ENCODE measurements at regions not wholly inside any gene's neighbourhood (a gene's known extent, or its start where the extent isn't known, plus 50 kb on each side); places are given as distances from the start of the nearest gene placed in this dataset.

DNA sequence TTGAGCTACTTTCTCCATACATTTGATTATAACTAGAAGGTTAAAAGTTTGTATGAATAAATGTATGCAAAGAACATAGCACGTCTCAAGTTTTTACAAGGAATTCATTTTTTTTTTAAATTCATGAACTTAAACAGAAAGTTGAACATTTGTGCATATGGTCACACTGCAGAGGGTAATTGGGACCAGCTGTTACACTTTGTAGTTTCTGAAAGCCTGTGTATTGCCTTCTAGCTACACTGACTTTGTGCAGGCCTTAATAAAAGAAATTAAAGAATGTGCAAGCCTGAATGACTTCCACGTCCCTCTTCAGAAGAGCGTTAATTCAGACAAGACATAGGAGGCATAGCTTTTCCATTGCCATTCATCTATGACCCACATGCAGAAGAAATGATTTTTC lies 153.1 kb upstream of the PCDH18 start:
- H3K9me3 Mint-ChIP-seq = peaks cover 0 to 4% (median 0%) of the 10 kb centered on the region in 7 donors
- H3K4me1 Mint-ChIP-seq = no peaks in the 10 kb centered on the region
- Histone ChIP-seq H3K9me3 (replicated peaks in 1 of 2; ENCODE audit: control insufficient read depth in 1 of 2, insufficient read depth in 1 of 2, low read length in 2 of 2) (no peaks in the 10 kb centered on the region), H3K4me3 (replicated peaks in 1 of 3; ENCODE audit: low read depth in 2 of 3, low read length in 3 of 3) (no peak overlapping the region), H3K4me2 (replicated peaks; ENCODE audit: extremely low read depth, low read length, poor library complexity, severe bottlenecking) (no peak overlapping the region), H3K4me1 (ENCODE audit: control insufficient read depth in 1 of 2, insufficient read depth in 2 of 2, low read length in 2 of 2) (no peaks in the 10 kb centered on the region), H3K27me3 (ENCODE audit: control insufficient read depth in 2 of 2, insufficient read depth in 2 of 2, low read length in 2 of 2) (no peaks in the 10 kb centered on the region), H3K36me3 (replicated peaks in 1 of 2; ENCODE audit: control insufficient read depth in 1 of 2, insufficient read depth in 2 of 2, low read length in 2 of 2) (no peaks in the 10 kb centered on the region), H3K27ac (ENCODE audit: low read depth in 1 of 2, low read length in 2 of 2) (no peak overlapping the region), H3K79me2 (ENCODE audit: insufficient read depth, low read length) (no peaks in the 10 kb centered on the region), H3K9ac (ENCODE audit: insufficient read depth, low read length, poor library complexity, severe bottlenecking) (no peak overlapping the region), H2AFZ (ENCODE audit: insufficient read depth, low read depth, low read length, poor library complexity, severe bottlenecking) (no peak overlapping the region), H4K20me1 (ENCODE audit: insufficient read depth, low read length) (no peaks in the 10 kb centered on the region)
- no peak overlapping the region for H3K4me3 Mint-ChIP-seq
- no peak overlapping the region for H3K27ac Mint-ChIP-seq
- TF ChIP-seq, protein P1, sequence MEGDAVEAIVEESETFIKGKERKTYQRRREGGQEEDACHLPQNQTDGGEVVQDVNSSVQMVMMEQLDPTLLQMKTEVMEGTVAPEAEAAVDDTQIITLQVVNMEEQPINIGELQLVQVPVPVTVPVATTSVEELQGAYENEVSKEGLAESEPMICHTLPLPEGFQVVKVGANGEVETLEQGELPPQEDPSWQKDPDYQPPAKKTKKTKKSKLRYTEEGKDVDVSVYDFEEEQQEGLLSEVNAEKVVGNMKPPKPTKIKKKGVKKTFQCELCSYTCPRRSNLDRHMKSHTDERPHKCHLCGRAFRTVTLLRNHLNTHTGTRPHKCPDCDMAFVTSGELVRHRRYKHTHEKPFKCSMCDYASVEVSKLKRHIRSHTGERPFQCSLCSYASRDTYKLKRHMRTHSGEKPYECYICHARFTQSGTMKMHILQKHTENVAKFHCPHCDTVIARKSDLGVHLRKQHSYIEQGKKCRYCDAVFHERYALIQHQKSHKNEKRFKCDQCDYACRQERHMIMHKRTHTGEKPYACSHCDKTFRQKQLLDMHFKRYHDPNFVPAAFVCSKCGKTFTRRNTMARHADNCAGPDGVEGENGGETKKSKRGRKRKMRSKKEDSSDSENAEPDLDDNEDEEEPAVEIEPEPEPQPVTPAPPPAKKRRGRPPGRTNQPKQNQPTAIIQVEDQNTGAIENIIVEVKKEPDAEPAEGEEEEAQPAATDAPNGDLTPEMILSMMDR (IDR thresholded peaks at IDR 0.05) = no peak
- no peaks in the 10 kb centered on the region for H3K36me3 Mint-ChIP-seq
- no peaks in the 10 kb centered on the region for H3K27me3 Mint-ChIP-seq (ENCODE audit: low read depth in 3 of 3)
- intact Hi-C loops (cut with micrococcal nuclease) = no loop called here
- DNase-seq = no peak
- no CpG with 5 or more reads among the region's 3 CpGs for WGBS (ENCODE audit: insufficient coverage)

- H3K27me3 Mint-ChIP-seq (ENCODE audit: low read depth in 3 of 3) = no peaks in the 10 kb centered on the region
- H3K36me3 ChIP-seq (replicated peaks in 1 of 2; ENCODE audit: control insufficient read depth in 1 of 2, insufficient read depth in 2 of 2, low read length in 2 of 2) = no peaks in the 10 kb centered on the region
- intact Hi-C loops (cut with micrococcal nuclease) = no loop called here
- H3K4me1 ChIP-seq (ENCODE audit: control insufficient read depth in 1 of 2, insufficient read depth in 2 of 2, low read length in 2 of 2) = no peaks in the 10 kb centered on the region
- no peaks in the 10 kb centered on the region for H3K79me2 ChIP-seq (ENCODE audit: insufficient read depth, low read length)
- WGBS (ENCODE audit: insufficient coverage) = no CpG with 5 or more reads among the region's 1 CpG
- H3K27ac Mint-ChIP-seq = no peak overlapping the region
- H3K9ac ChIP-seq (ENCODE audit: insufficient read depth, low read length, poor library complexity, severe bottlenecking) = no peak overlapping the region
- H3K36me3 Mint-ChIP-seq = no peaks in the 10 kb centered on the region
- no peak overlapping the region for H3K27ac ChIP-seq (ENCODE audit: low read depth in 1 of 2, low read length in 2 of 2)
- no peaks in the 10 kb centered on the region for H3K27me3 ChIP-seq (ENCODE audit: control insufficient read depth in 2 of 2, insufficient read depth in 2 of 2, low read length in 2 of 2)
- no peak overlapping the region for H3K4me2 ChIP-seq (replicated peaks; ENCODE audit: extremely low read depth, low read length, poor library complexity, severe bottlenecking)
- no peaks in the 10 kb centered on the region for H4K20me1 ChIP-seq (ENCODE audit: insufficient read depth, low read length)
- TF ChIP-seq, protein P1 (IDR thresholded peaks at IDR 0.05) = no peak
- no peak for DNase-seq
- H2AFZ ChIP-seq (ENCODE audit: insufficient read depth, low read depth, low read length, poor library complexity, severe bottlenecking) = no peak overlapping the region
- no peaks in the 10 kb centered on the region for H3K4me1 Mint-ChIP-seq
- no peak overlapping the region for H3K4me3 Mint-ChIP-seq
- peaks cover 0 to 2% (median 0%) of the 10 kb centered on the region in 7 donors for H3K9me3 Mint-ChIP-seq
- no peak overlapping the region for H3K4me3 ChIP-seq (replicated peaks in 1 of 3; ENCODE audit: low read depth in 2 of 3, low read length in 3 of 3)
- H3K9me3 ChIP-seq (replicated peaks in 1 of 2; ENCODE audit: control insufficient read depth in 1 of 2, insufficient read depth in 1 of 2, low read length in 2 of 2) = peaks cover 0 to 3% of the 10 kb centered on the region in 2 donors
These were observed 148.8 kb upstream of the PCDH18 start for GRCh38 chr4:137681081-137681480.
